Panc1 (cell line): ENCODE measurements at regions not wholly inside any gene's neighbourhood (a gene's known extent, or its start where the extent isn't known, plus 50 kb on each side); places are given as distances from the start of the nearest gene placed in this dataset.

Experiments used
- ATAC-seq: fragments of 200-7000 bp; cut with Tn5 transposase; 2 replicates; pipeline ENCODE4 v1.9.1; 2020; ENCODE audit warnings: mild to moderate bottlenecking, moderate library complexity
- BruUV-seq: library from RNA; stranded (reverse); fragments of 400-500 nt; replicated peaks from 2 replicates; lab custom pipeline; 2021; lab: Mats Ljungman, UMichigan
- CTCF ChIA-PET: fragments of 300-600 bp; sonication (Branson Sonifier 250); formaldehyde crosslinking; loops from one replicate; lab custom pipeline; 2022; ENCODE audit warnings: antibody characterized with exemption; lab: Charles Lee
- POLR2A ChIA-PET: fragments of 300-600 bp; sonication (Branson Sonifier 250); formaldehyde crosslinking; loops from one replicate; lab custom pipeline; 2022; ENCODE audit warnings: antibody characterized with exemption; lab: Charles Lee
- DNase-seq: peaks from one replicate; pipeline ENCODE4 v3.0.0-alpha.2; 2010; ENCODE audit warnings: low read depth, low spot score
- H3K27ac ChIP-seq: 2 replicates; pipeline ENCODE4 v1.5.1; 2011; ENCODE audit warnings: mild to moderate bottlenecking, low read length, inconsistent platforms
- H3K27me3 ChIP-seq: fragments of 200-500 bp; sonication (Bioruptor generic); 2 replicates; pipeline ENCODE4 v1.6.0; 2014; ENCODE audit warnings: low read length, inconsistent platforms; ENCODE audit not compliant: control insufficient read depth, insufficient read depth
- H3K36me3 ChIP-seq: fragments of 200-500 bp; sonication (Bioruptor generic); 2 replicates; pipeline ENCODE4 v1.5.1; 2014; ENCODE audit warnings: inconsistent platforms, mild to moderate bottlenecking, low read length, moderate library complexity; ENCODE audit not compliant: control insufficient read depth, insufficient read depth
- H3K4me1 ChIP-seq: 2 replicates; pipeline ENCODE4 v1.5.1; 2011; ENCODE audit warnings: inconsistent platforms, mild to moderate bottlenecking, low read length, moderate library complexity; ENCODE audit not compliant: control insufficient read depth, insufficient read depth
- H3K4me3 ChIP-seq, 2 experiments: 2 replicates each; pipeline ENCODE4 v1.5.1; 2011 to 2012; ENCODE audit warnings: low read depth in 2 of 2, low read length in 2 of 2, mild to moderate bottlenecking in 2 of 2, inconsistent platforms in 1 of 2, moderate library complexity in 1 of 2
- H3K9me3 ChIP-seq: fragments of 200-500 bp; sonication (Bioruptor generic); 2 replicates; pipeline ENCODE4 v1.5.1; 2014; ENCODE audit warnings: low read depth, mild to moderate bottlenecking, inconsistent platforms, low read length, moderate library complexity; ENCODE audit not compliant: control insufficient read depth, insufficient read depth
- POLR2AphosphoS5 ChIP-seq: IDR thresholded peaks from 2 replicates; pipeline ENCODE4 v1.6.1; 2012; ENCODE audit warnings: mild to moderate bottlenecking, low read depth, low read length, moderate library complexity
- REST ChIP-seq, 2 experiments: IDR thresholded peaks; 2 replicates each; pipeline ENCODE4 v1.6.1; 2011 to 2012; ENCODE audit warnings: low read depth in 2 of 2, control low read depth in 1 of 2, low read length in 1 of 2, mild to moderate bottlenecking in 1 of 2, moderate library complexity in 1 of 2; ENCODE audit not compliant: insufficient read depth in 1 of 2
- SIN3A ChIP-seq: IDR thresholded peaks from 2 replicates; pipeline ENCODE4 v1.6.1; 2012; ENCODE audit warnings: low read depth, mild to moderate bottlenecking, low read length, moderate library complexity, borderline replicate concordance; ENCODE audit not compliant: insufficient read depth
- TCF7L2 ChIP-seq: IDR thresholded peaks from 2 replicates; pipeline ENCODE4 v1.6.1; 2011; ENCODE audit warnings: mild to moderate bottlenecking, low read depth, low read length, inconsistent platforms
- in situ Hi-C: cut with HindIII; loops from 2 replicates; pipeline ENCODE4 v1.10.0; 2016; ENCODE audit warnings: low sequenced_read_pairs, low pct_unique_long_range_greater_than_20kb
- intact Hi-C: fragments of 100-400 bp; cut with micrococcal nuclease; formaldehyde crosslinking; loops from one replicate; pipeline ENCODE4 v1.10.0; 2022; ENCODE audit not compliant: unreplicated experiment
- TF ChIP-seq, protein P1 (sequence below): fragments of 450-650 bp; IDR thresholded peaks from 2 replicates; pipeline ENCODE4 v1.5.1; 2017; ENCODE audit warnings: mild to moderate bottlenecking

DNA sequence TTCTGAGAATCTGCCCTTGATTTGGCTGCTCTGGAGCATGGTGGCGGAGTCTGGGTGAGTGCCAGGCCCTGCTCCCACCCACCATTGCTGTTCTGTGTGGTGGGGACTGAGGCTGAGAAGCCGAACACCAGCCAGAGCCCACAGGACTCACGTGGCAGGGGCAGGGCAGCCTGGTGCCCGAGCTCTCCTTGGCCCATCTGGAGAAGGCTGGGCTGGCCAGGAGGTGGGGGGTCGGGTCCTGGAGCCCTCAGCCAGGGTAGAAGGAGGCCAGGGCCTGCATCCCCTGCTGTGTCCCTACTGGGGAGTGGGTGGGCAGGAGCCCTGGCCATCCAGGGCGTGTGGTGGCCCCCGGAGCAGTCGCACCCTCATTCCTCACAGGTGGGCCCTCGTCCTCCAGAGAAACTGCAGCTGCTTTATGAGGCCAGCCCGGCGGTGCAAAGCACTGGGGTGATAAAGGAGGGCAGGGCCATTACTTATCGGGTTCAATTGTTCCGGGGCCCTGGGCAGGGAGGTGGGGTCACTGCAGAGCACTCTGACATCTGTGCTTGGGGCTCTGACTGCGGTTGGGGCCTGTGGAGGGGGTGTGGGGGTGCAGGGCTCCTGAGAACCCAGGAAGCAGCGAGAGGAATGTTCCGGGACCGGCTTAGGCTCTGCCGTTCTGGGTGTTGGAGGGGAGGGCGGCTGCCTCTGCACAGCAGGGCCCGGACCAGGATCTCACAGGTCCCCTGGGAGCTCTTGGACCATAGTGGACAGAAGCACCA, 217.5 kb upstream of the C14orf180 start:
- no peaks in the 10 kb centered on the region for H3K36me3 ChIP-seq
- H3K27me3 ChIP-seq = no peaks in the 10 kb centered on the region; the same call in none of the 2 replicates
- ATAC-seq (no peak; the same call in 1 of the 2 replicates), DNase-seq (no peak)
- intact Hi-C loops (no loop called here), in situ Hi-C loops (no loop called here)
- no peaks in the 10 kb centered on the region for H3K4me1 ChIP-seq
- TF ChIP-seq, protein P1, sequence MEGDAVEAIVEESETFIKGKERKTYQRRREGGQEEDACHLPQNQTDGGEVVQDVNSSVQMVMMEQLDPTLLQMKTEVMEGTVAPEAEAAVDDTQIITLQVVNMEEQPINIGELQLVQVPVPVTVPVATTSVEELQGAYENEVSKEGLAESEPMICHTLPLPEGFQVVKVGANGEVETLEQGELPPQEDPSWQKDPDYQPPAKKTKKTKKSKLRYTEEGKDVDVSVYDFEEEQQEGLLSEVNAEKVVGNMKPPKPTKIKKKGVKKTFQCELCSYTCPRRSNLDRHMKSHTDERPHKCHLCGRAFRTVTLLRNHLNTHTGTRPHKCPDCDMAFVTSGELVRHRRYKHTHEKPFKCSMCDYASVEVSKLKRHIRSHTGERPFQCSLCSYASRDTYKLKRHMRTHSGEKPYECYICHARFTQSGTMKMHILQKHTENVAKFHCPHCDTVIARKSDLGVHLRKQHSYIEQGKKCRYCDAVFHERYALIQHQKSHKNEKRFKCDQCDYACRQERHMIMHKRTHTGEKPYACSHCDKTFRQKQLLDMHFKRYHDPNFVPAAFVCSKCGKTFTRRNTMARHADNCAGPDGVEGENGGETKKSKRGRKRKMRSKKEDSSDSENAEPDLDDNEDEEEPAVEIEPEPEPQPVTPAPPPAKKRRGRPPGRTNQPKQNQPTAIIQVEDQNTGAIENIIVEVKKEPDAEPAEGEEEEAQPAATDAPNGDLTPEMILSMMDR = no peak
- TF ChIP-seq TCF7L2 (no peak), REST (IDR thresholded peaks at IDR 0.05; ENCODE audit: insufficient read depth in 1 of 2, low read depth in 2 of 2, low read length in 1 of 2) (no peak), POLR2AphosphoS5 (no peak), SIN3A (no peak)
- H3K27ac ChIP-seq = no peak overlapping the region
- ChIA-PET CTCF (no interaction called here), POLR2A (no interaction called here)
- no peak overlapping the region for H3K4me3 ChIP-seq
- BruUV-seq = no TSS peak
- no peaks in the 10 kb centered on the region for H3K9me3 ChIP-seq

- ATAC-seq (no peak), DNase-seq (no peak)
- Histone ChIP-seq H3K4me3 (no peak overlapping the region), H3K36me3 (no peaks in the 10 kb centered on the region), H3K9me3 (no peaks in the 10 kb centered on the region), H3K4me1 (no peaks in the 10 kb centered on the region), H3K27me3 (no peaks in the 10 kb centered on the region; the same call in none of the 2 replicates), H3K27ac (no peak overlapping the region)
- ChIA-PET CTCF (no interaction called here), POLR2A (no interaction called here)
- no TSS peak for BruUV-seq
- intact Hi-C loops = no loop called here
- TF ChIP-seq REST (IDR thresholded peaks at IDR 0.05; ENCODE audit: insufficient read depth in 1 of 2, low read depth in 2 of 2, low read length in 1 of 2) = no peak
- no peak for TF ChIP-seq SIN3A
- no peak for TF ChIP-seq POLR2AphosphoS5
- TF ChIP-seq TCF7L2 = no peak
- TF ChIP-seq, protein P1 = no peak
- in situ Hi-C loops = no loop called here
Measured at GRCh38 chr14:104362761-104363605, 216.6 kb upstream of the C14orf180 start.
